ENCODE measurements at regions not wholly inside any gene's neighbourhood (a gene's known extent, or its start where the extent isn't known, plus 50 kb on each side); places are given as distances from the start of the nearest gene placed in this dataset.

DNA sequence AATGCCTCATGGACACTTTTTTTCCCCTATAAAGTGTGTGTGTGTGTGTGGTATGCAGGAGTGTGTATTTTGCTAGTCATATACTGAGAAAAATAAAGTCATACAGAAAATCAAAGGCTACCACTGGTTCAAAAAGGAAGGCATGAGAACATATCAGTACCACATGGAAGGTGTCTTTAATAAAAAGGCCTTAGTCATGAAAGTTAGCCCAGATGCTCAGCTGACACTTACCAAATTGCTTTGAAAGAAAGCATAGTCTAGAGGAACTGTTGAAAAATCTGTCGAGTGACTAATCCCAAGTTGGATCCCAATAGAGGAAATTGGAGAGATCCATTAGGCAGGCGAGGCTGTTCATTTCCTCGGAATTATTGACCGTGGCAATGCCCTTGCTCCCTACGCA lies 432.9 kb upstream of the CFAP20DC start:
- WGBS, 3 donors, result 90 to 93% (median 90%) methylated on average over 5 of the region's 5 CpGs
- FAIRE-seq, result no peak
- Histone ChIP-seq H3K9me3 (ENCODE audit: control insufficient read depth in 2 of 2, insufficient read depth in 1 of 2, low read depth in 1 of 2, low read length in 1 of 2) (no peaks in the 10 kb centered on the region), H3K36me3 (ENCODE audit: control insufficient read depth in 3 of 3, insufficient read depth in 2 of 3, low read depth in 1 of 3, low read length in 3 of 3) (no peaks in the 10 kb centered on the region), H3K4me3 (ENCODE audit: low read depth in 1 of 3, low read length in 3 of 3) (no peak overlapping the region), H3K27me3 (ENCODE audit: control insufficient read depth in 3 of 3, insufficient read depth in 3 of 3, low read length in 3 of 3) (peaks cover 0 to 5% (median 0%) of the 10 kb centered on the region in 3 donors), H3K4me1 (ENCODE audit: control insufficient read depth in 3 of 3, insufficient read depth in 2 of 3, low read depth in 1 of 3, low read length in 2 of 3) (no peaks in the 10 kb centered on the region), H3K27ac (ENCODE audit: low read depth in 1 of 3, low read length in 2 of 3) (no peak overlapping the region)
- no peak for DNase-seq

DNA sequence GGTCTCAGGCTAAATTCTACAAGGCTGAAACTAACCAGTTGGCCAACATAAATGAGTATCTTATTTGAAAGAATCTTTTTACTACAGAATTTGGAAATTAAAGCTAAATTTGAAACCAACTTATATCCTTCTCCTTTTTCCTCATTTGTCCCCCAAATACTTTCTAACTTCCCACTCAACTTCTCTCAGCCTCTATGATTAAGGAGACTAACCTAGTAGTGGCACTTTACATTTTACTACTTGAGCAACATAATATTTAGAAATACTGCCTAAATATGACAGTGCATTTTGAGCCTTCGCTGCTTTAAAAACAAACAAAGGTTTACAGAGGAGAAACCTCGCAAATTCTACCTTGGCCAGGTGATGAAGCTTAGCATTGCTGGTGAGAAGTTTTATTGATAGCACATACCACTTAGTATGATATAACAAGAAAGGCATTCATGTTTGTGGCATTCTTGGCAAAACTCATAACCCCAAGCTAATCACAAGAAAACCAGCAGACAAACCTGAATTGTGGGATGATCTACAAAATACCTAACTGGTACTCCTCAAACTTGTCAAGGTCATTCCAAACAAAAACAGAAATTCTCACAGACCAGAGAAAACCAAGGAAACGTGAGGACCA lies 432.1 kb upstream of the CFAP20DC start:
- no peaks in the 10 kb centered on the region for H3K36me3 ChIP-seq (ENCODE audit: control insufficient read depth in 3 of 3, insufficient read depth in 2 of 3, low read depth in 1 of 3, low read length in 3 of 3)
- 75 to 89% (median 81%) methylated on average over 3 of the region's 3 CpGs for WGBS, 3 donors
- H3K4me1 ChIP-seq (ENCODE audit: control insufficient read depth in 3 of 3, insufficient read depth in 2 of 3, low read depth in 1 of 3, low read length in 2 of 3), result no peaks in the 10 kb centered on the region
- no peaks in the 10 kb centered on the region for H3K9me3 ChIP-seq (ENCODE audit: control insufficient read depth in 2 of 2, insufficient read depth in 1 of 2, low read depth in 1 of 2, low read length in 1 of 2)
- FAIRE-seq (no peak), DNase-seq (no peak)
- H3K4me3 ChIP-seq (ENCODE audit: low read depth in 1 of 3, low read length in 3 of 3), result no peak overlapping the region
- H3K27me3 ChIP-seq (ENCODE audit: control insufficient read depth in 3 of 3, insufficient read depth in 3 of 3, low read length in 3 of 3), result peaks cover 0 to 5% (median 0%) of the 10 kb centered on the region in 3 donors
- H3K27ac ChIP-seq (ENCODE audit: low read depth in 1 of 3, low read length in 2 of 3), result no peak overlapping the region

GRCh38 chr3:59480486-59480995 lies 430.7 kb upstream of the CFAP20DC start:
- H3K27me3 ChIP-seq (ENCODE audit: control insufficient read depth in 3 of 3, insufficient read depth in 3 of 3, low read length in 3 of 3), result peaks cover 0 to 5% (median 0%) of the 10 kb centered on the region in 3 donors
- FAIRE-seq, result no peak
- no peak for DNase-seq
- no peak overlapping the region for H3K4me3 ChIP-seq (ENCODE audit: low read depth in 1 of 3, low read length in 3 of 3)
- H3K4me1 ChIP-seq (ENCODE audit: control insufficient read depth in 3 of 3, insufficient read depth in 2 of 3, low read depth in 1 of 3, low read length in 2 of 3), result no peaks in the 10 kb centered on the region
- no peaks in the 10 kb centered on the region for H3K36me3 ChIP-seq (ENCODE audit: control insufficient read depth in 3 of 3, insufficient read depth in 2 of 3, low read depth in 1 of 3, low read length in 3 of 3)
- no peak overlapping the region for H3K27ac ChIP-seq (ENCODE audit: low read depth in 1 of 3, low read length in 2 of 3)
- WGBS, 3 donors, result 55 to 58% (median 57%) methylated on average over 5 of the region's 5 CpGs
- no peaks in the 10 kb centered on the region for H3K9me3 ChIP-seq (ENCODE audit: control insufficient read depth in 2 of 2, insufficient read depth in 1 of 2, low read depth in 1 of 2, low read length in 1 of 2)

DNA sequence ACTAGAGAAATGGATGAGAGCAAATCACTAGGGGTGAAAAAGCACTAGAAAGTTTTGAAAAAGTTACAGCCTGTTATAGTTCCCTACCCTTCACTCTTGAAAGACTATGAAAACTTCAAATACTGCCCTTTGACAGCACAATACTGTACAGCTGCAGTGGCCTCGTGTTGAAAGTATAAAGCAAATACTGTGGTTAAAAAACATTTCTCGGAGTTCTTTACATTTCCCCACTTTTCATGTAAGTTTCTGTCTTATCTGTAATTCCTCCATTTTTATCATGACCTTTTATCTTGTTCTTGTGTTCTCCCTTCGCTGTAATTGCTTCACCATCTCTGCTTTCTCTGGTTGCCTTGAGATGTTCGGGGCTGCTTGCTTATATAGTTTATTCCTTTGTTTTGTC lies 423.8 kb upstream of the CFAP20DC start:
- WGBS, 3 donors, result 46 to 66% (median 57%) methylated on average over 4 of the region's 4 CpGs
- Histone ChIP-seq H3K36me3 (ENCODE audit: control insufficient read depth in 3 of 3, insufficient read depth in 2 of 3, low read depth in 1 of 3, low read length in 3 of 3) (no peaks in the 10 kb centered on the region), H3K9me3 (ENCODE audit: control insufficient read depth in 2 of 2, insufficient read depth in 1 of 2, low read depth in 1 of 2, low read length in 1 of 2) (peaks cover 0 to 5% of the 10 kb centered on the region in 2 donors), H3K27ac (ENCODE audit: low read depth in 1 of 3, low read length in 2 of 3) (no peak overlapping the region), H3K4me3 (ENCODE audit: low read depth in 1 of 3, low read length in 3 of 3) (no peak overlapping the region), H3K27me3 (ENCODE audit: control insufficient read depth in 3 of 3, insufficient read depth in 3 of 3, low read length in 3 of 3) (no peaks in the 10 kb centered on the region), H3K4me1 (ENCODE audit: control insufficient read depth in 3 of 3, insufficient read depth in 2 of 3, low read depth in 1 of 3, low read length in 2 of 3) (no peaks in the 10 kb centered on the region)
- no peak for FAIRE-seq
- no peak for DNase-seq

- Histone ChIP-seq H3K36me3 (ENCODE audit: control insufficient read depth in 3 of 3, insufficient read depth in 2 of 3, low read depth in 1 of 3, low read length in 3 of 3) (no peaks in the 10 kb centered on the region), H3K27me3 (ENCODE audit: control insufficient read depth in 3 of 3, insufficient read depth in 3 of 3, low read length in 3 of 3) (no peaks in the 10 kb centered on the region), H3K9me3 (ENCODE audit: control insufficient read depth in 2 of 2, insufficient read depth in 1 of 2, low read depth in 1 of 2, low read length in 1 of 2) (peaks cover 0 to 5% of the 10 kb centered on the region in 2 donors), H3K27ac (ENCODE audit: low read depth in 1 of 3, low read length in 2 of 3) (no peak overlapping the region), H3K4me1 (ENCODE audit: control insufficient read depth in 3 of 3, insufficient read depth in 2 of 3, low read depth in 1 of 3, low read length in 2 of 3) (no peaks in the 10 kb centered on the region), H3K4me3 (ENCODE audit: low read depth in 1 of 3, low read length in 3 of 3) (no peak overlapping the region)
- WGBS, 3 donors, result 82 to 96% (median 94%) methylated on average over 3 of the region's 3 CpGs
- DNase-seq (no peak), FAIRE-seq (no peak)
Measured at GRCh38 chr3:59472541-59472940, 422.7 kb upstream of the CFAP20DC start.

- peaks cover 0 to 5% of the 10 kb centered on the region in 2 donors for H3K9me3 ChIP-seq (ENCODE audit: control insufficient read depth in 2 of 2, insufficient read depth in 1 of 2, low read depth in 1 of 2, low read length in 1 of 2)
- H3K36me3 ChIP-seq (ENCODE audit: control insufficient read depth in 3 of 3, insufficient read depth in 2 of 3, low read depth in 1 of 3, low read length in 3 of 3), result no peaks in the 10 kb centered on the region
- no peak for DNase-seq
- H3K4me1 ChIP-seq (ENCODE audit: control insufficient read depth in 3 of 3, insufficient read depth in 2 of 3, low read depth in 1 of 3, low read length in 2 of 3), result no peaks in the 10 kb centered on the region
- H3K27ac ChIP-seq (ENCODE audit: low read depth in 1 of 3, low read length in 2 of 3), result no peak overlapping the region
- H3K4me3 ChIP-seq (ENCODE audit: low read depth in 1 of 3, low read length in 3 of 3), result no peak overlapping the region
- 72 to 83% (median 80%) methylated on average over 2 of the region's 2 CpGs for WGBS, 3 donors
- H3K27me3 ChIP-seq (ENCODE audit: control insufficient read depth in 3 of 3, insufficient read depth in 3 of 3, low read length in 3 of 3), result no peaks in the 10 kb centered on the region
- FAIRE-seq, result no peak
Measured at GRCh38 chr3:59469948-59470723, 420.3 kb upstream of the CFAP20DC start.

DNA sequence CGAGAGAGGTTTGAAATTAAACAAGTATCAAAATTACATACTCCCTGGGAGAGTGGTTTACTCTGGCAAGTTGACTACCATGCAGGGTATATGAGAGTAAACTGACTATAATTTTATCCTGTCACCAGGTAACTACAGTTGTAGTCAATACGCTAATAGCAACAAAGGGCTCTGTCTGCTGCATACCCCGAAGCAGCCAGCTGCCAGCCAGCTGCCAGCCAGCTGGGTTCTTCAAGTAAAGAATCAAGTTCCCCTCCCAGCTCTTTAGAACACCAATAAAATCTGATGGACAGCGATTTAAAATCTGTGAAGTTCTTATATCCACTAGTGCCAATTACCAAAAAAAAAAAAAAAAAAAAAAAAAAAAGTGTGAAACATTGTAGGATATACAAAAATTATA lies 417.7 kb upstream of the CFAP20DC start:
- Histone ChIP-seq H3K4me1 (ENCODE audit: control insufficient read depth in 3 of 3, insufficient read depth in 2 of 3, low read depth in 1 of 3, low read length in 2 of 3) (no peaks in the 10 kb centered on the region), H3K4me3 (ENCODE audit: low read depth in 1 of 3, low read length in 3 of 3) (no peak overlapping the region), H3K36me3 (ENCODE audit: control insufficient read depth in 3 of 3, insufficient read depth in 2 of 3, low read depth in 1 of 3, low read length in 3 of 3) (no peaks in the 10 kb centered on the region), H3K27ac (ENCODE audit: low read depth in 1 of 3, low read length in 2 of 3) (no peak overlapping the region), H3K27me3 (ENCODE audit: control insufficient read depth in 3 of 3, insufficient read depth in 3 of 3, low read length in 3 of 3) (no peaks in the 10 kb centered on the region), H3K9me3 (ENCODE audit: control insufficient read depth in 2 of 2, insufficient read depth in 1 of 2, low read depth in 1 of 2, low read length in 1 of 2) (peaks cover 0 to 5% of the 10 kb centered on the region in 2 donors)
- FAIRE-seq (no peak), DNase-seq (no peak)
- 75 to 79% (median 78%) methylated on average over 4 of the region's 4 CpGs for WGBS, 3 donors

GRCh38 chr3:59464187-59464586 lies 414.4 kb upstream of the CFAP20DC start:
- no peaks in the 10 kb centered on the region for H3K27me3 ChIP-seq (ENCODE audit: control insufficient read depth in 3 of 3, insufficient read depth in 3 of 3, low read length in 3 of 3)
- no peak overlapping the region for H3K4me3 ChIP-seq (ENCODE audit: low read depth in 1 of 3, low read length in 3 of 3)
- H3K4me1 ChIP-seq (ENCODE audit: control insufficient read depth in 3 of 3, insufficient read depth in 2 of 3, low read depth in 1 of 3, low read length in 2 of 3), result no peaks in the 10 kb centered on the region
- H3K9me3 ChIP-seq (ENCODE audit: control insufficient read depth in 2 of 2, insufficient read depth in 1 of 2, low read depth in 1 of 2, low read length in 1 of 2), result no peaks in the 10 kb centered on the region
- no peak for FAIRE-seq
- H3K27ac ChIP-seq (ENCODE audit: low read depth in 1 of 3, low read length in 2 of 3), result no peak overlapping the region
- no peak for DNase-seq
- no peaks in the 10 kb centered on the region for H3K36me3 ChIP-seq (ENCODE audit: control insufficient read depth in 3 of 3, insufficient read depth in 2 of 3, low read depth in 1 of 3, low read length in 3 of 3)
- 93 to 96% (median 95%) methylated on average over 6 of the region's 6 CpGs for WGBS, 3 donors

All from small intestine (tissue), 7 donors.